ENCODE measurements at regions not wholly inside any gene's neighbourhood (a gene's known extent, or its start where the extent isn't known, plus 50 kb on each side); places are given as distances from the start of the nearest gene placed in this dataset.

- TF ChIP-seq CHD7 (IDR thresholded peaks at IDR 0.05; ENCODE audit: insufficient replicate concordance, low read length) (no peak), ASH2L (IDR thresholded peaks at IDR 0.05; ENCODE audit: low read length) (no peak), POLR2A (IDR thresholded peaks at IDR 0.05; ENCODE audit: control extremely low read depth in 1 of 2, low read depth in 2 of 2, low read length in 2 of 2) (no peak), EP300 (IDR thresholded peaks at IDR 0.05; ENCODE audit: borderline replicate concordance in 1 of 2, low read depth in 2 of 2, low read length in 2 of 2) (no peak), POU5F1 (IDR thresholded peaks at IDR 0.05; ENCODE audit: low read depth, low read length) (no peak), POLR2AphosphoS5 (IDR thresholded peaks at IDR 0.05; ENCODE audit: low read depth, low read length) (no peak), FOSL1 (IDR thresholded peaks at IDR 0.05; ENCODE audit: insufficient read depth, low read depth, low read length) (no peak), RBBP5 (IDR thresholded peaks at IDR 0.05; ENCODE audit: borderline replicate concordance, low read depth, low read length) (no peak), KDM4A (IDR thresholded peaks at IDR 0.05; ENCODE audit: low read depth, low read length, severe bottlenecking) (no peak)
Observed at GRCh38 chr2:193011870-193012269, 817.1 kb upstream of the TMEFF2 start (continued).
